B cell (primary cell): ENCODE measurements at regions not wholly inside any gene's neighbourhood (a gene's known extent, or its start where the extent isn't known, plus 50 kb on each side); places are given as distances from the start of the nearest gene placed in this dataset.

ENCODE experiments used
- ATAC-seq: fragments of 200-7000 bp; cut with Tn5 transposase; one replicate; pipeline ENCODE4 v1.10.0; 2021; ENCODE audit warnings: low read depth, mild to moderate bottlenecking, moderate number of reproducible peaks, moderate library complexity
- CTCF ChIA-PET: fragments of 350-600 bp; sonication (Branson Sonifier 250); formaldehyde crosslinking; loops from one replicate; lab custom pipeline; 2021; ENCODE audit warnings: antibody characterized with exemption, inconsistent platforms; lab: Charles Lee
- POLR2A ChIA-PET: fragments of 350-600 bp; sonication (Branson Sonifier 250); formaldehyde crosslinking; loops from one replicate; lab custom pipeline; 2021; ENCODE audit warnings: antibody characterized with exemption; lab: Charles Lee
- DNase-seq: peaks from one replicate; pipeline ENCODE4 v3.0.0; 2013
- H2AFZ ChIP-seq: 2 replicates; pipeline ENCODE4 v1.6.1; 2012; ENCODE audit warnings: mild to moderate bottlenecking, low read depth, low read length; ENCODE audit not compliant: insufficient read depth, poor library complexity, severe bottlenecking
- H3K27ac ChIP-seq, 2 donors: 1 replicate in 1 of 2; 2 replicates in 1 of 2; pipeline ENCODE4 v1.5.1; 2012 to 2013; ENCODE audit warnings: low read length in 2 of 2, mild to moderate bottlenecking in 2 of 2, moderate library complexity in 1 of 2
- H3K27me3 ChIP-seq, 4 experiments: fragments of 200-600 bp in 1 of 4; sonication (generic) in 1 of 4; replicated peaks in 1 of 4; 1 replicate in 2 of 4; 2 replicates in 2 of 4; pipeline versions ENCODE4 v1.6.1 to v1.7.0; 2013 to 2016; ENCODE audit warnings: low read length in 3 of 4, mild to moderate bottlenecking in 2 of 4, mixed read lengths in 1 of 4, moderate library complexity in 1 of 4; ENCODE audit not compliant: insufficient read depth in 4 of 4, control insufficient read depth in 3 of 4; ENCODE audit errors: control extremely low read depth in 1 of 4
- H3K36me3 ChIP-seq, 2 experiments: replicated peaks in 1 of 2; 1 replicate in 1 of 2; 2 replicates in 1 of 2; pipeline versions ENCODE4 v1.6.1 to v1.7.1; 2013; ENCODE audit warnings: low read length in 1 of 2; ENCODE audit not compliant: insufficient read depth in 2 of 2, control insufficient read depth in 1 of 2; ENCODE audit errors: control extremely low read depth in 1 of 2, extremely low read depth in 1 of 2
- H3K4me1 ChIP-seq, 2 donors: fragments of 200-600 bp in 1 of 2; sonication (generic) in 1 of 2; 1 replicate in 1 of 2; 2 replicates in 1 of 2; pipeline versions ENCODE4 v1.5.1 to v1.6.1; 2013 to 2017; ENCODE audit warnings: low read length in 2 of 2; ENCODE audit not compliant: control insufficient read depth in 2 of 2, insufficient read depth in 2 of 2
- H3K4me2 ChIP-seq: replicated peaks from 2 replicates; pipeline ENCODE3; 2012; ENCODE audit warnings: mild to moderate bottlenecking, low read depth, low read length; ENCODE audit not compliant: poor library complexity, severe bottlenecking
- H3K4me3 ChIP-seq, 5 experiments: fragments of 200-600 bp in 1 of 5; sonication (generic) in 1 of 5; 1 replicate in 3 of 5; 2 replicates in 2 of 5; pipeline versions ENCODE4 v1.5.1 to v1.7.0; 2011 to 2016; ENCODE audit warnings: low read length in 4 of 5, mild to moderate bottlenecking in 4 of 5, low read depth in 2 of 5, control low read depth in 1 of 5, moderate library complexity in 1 of 5; ENCODE audit not compliant: insufficient read depth in 1 of 5; ENCODE audit errors: control extremely low read depth in 1 of 5, extremely low read depth in 1 of 5
- H3K79me2 ChIP-seq: fragments of 200-600 bp; sonication (generic); one replicate; pipeline ENCODE4 v1.6.0; 2016; ENCODE audit warnings: low read length; ENCODE audit not compliant: control insufficient read depth, insufficient read depth
- H3K9ac ChIP-seq: fragments of 200-600 bp; sonication (generic); 2 replicates; pipeline ENCODE4 v1.6.1; 2017; ENCODE audit warnings: mild to moderate bottlenecking, low read length, moderate library complexity
- H3K9me3 ChIP-seq, 3 donors: one replicate each; pipeline versions ENCODE4 v1.6.1 to v1.7.1; 2013; ENCODE audit warnings: low read length in 2 of 3; ENCODE audit not compliant: control insufficient read depth in 2 of 3, insufficient read depth in 1 of 3; ENCODE audit errors: control extremely low read depth in 1 of 3
- H4K20me1 ChIP-seq: 2 replicates; pipeline ENCODE4 v1.6.0; 2012; ENCODE audit warnings: mild to moderate bottlenecking, low read length; ENCODE audit not compliant: insufficient read depth, control insufficient read depth, poor library complexity, severe bottlenecking
- H3K27ac Mint-ChIP-seq: one replicate; pipeline ENCODE4 v1.8.0; 2021; ENCODE audit warnings: mixed read lengths
- H3K27me3 Mint-ChIP-seq: one replicate; pipeline ENCODE4 v1.8.0; 2021; ENCODE audit warnings: mixed read lengths
- H3K4me1 Mint-ChIP-seq: one replicate; pipeline ENCODE4 v1.8.0; 2021; ENCODE audit warnings: mixed read lengths
- H3K4me3 Mint-ChIP-seq: one replicate; pipeline ENCODE4 v1.8.0; 2021; ENCODE audit warnings: mixed read lengths
- H3K9me3 Mint-ChIP-seq: one replicate; pipeline ENCODE4 v1.8.0; 2022; ENCODE audit warnings: mixed read lengths; ENCODE audit not compliant: insufficient read depth
- CTCF ChIP-seq: fragments of 200-600 bp; IDR thresholded peaks from one replicate; pipeline ENCODE4 v1.8.0; 2022; ENCODE audit warnings: antibody characterized with exemption, mild to moderate bottlenecking
- EZH2 ChIP-seq: IDR thresholded peaks from 2 replicates; pipeline ENCODE4 v1.6.1; 2012; ENCODE audit warnings: borderline replicate concordance, low read depth, mild to moderate bottlenecking, moderate library complexity, low read length; ENCODE audit not compliant: insufficient read depth, poor library complexity, severe bottlenecking
- WGBS: methylation state at CpG from one replicate; pipeline ENCODE4 v1.1.5; 2013; ENCODE audit warnings: missing lambda C conversion rate; ENCODE audit not compliant: insufficient coverage; 5-methylcytosine and 5-hydroxymethylcytosine counted together
- intact Hi-C: fragments of 100-400 bp; cut with micrococcal nuclease; formaldehyde crosslinking; loops from one replicate; pipeline ENCODE4 v1.10.0; 2022

GRCh38 chr6:121956782-121957181 lies 442.7 kb upstream of the HSF2 start:
- CTCF ChIA-PET: no interaction called here
- Histone ChIP-seq H3K27me3 (no peaks in the 10 kb centered on the region), H3K36me3 (no peaks in the 10 kb centered on the region), H3K4me3 (no peak overlapping the region), H2AFZ (no peak overlapping the region), H3K4me1 (no peaks in the 10 kb centered on the region), H3K27ac (no peak overlapping the region), H3K9me3 (peaks cover 0 to 4% (median 0%) of the 10 kb centered on the region in 3 donors), H4K20me1 (no peaks in the 10 kb centered on the region), H3K9ac (no peak overlapping the region), H3K79me2 (no peaks in the 10 kb centered on the region), H3K4me2 (no peak overlapping the region)
- no peak overlapping the region for H3K4me3 Mint-ChIP-seq
- no peak overlapping the region for H3K27ac Mint-ChIP-seq
- no peaks in the 10 kb centered on the region for H3K4me1 Mint-ChIP-seq
- intact Hi-C loops: no loop called here
- no peaks in the 10 kb centered on the region for H3K9me3 Mint-ChIP-seq
- POLR2A ChIA-PET: no interaction called here
- TF ChIP-seq EZH2: no peak
- WGBS: no CpG with 5 or more reads among the region's 2 CpGs
- no peaks in the 10 kb centered on the region for H3K27me3 Mint-ChIP-seq
- DNase-seq (no peak), ATAC-seq (no peak)

- Mint-ChIP-seq H3K4me1 (no peaks in the 10 kb centered on the region), H3K4me3 (no peak overlapping the region), H3K27me3 (no peaks in the 10 kb centered on the region), H3K27ac (no peak overlapping the region), H3K9me3 (no peaks in the 10 kb centered on the region)
- Histone ChIP-seq H3K4me1 (no peaks in the 10 kb centered on the region), H3K79me2 (no peaks in the 10 kb centered on the region), H3K9ac (no peak overlapping the region), H3K27me3 (no peaks in the 10 kb centered on the region), H3K4me3 (no peak overlapping the region), H3K4me2 (no peak overlapping the region), H3K27ac (no peak overlapping the region), H2AFZ (no peak overlapping the region), H4K20me1 (no peaks in the 10 kb centered on the region), H3K36me3 (no peaks in the 10 kb centered on the region), H3K9me3 (peaks cover 0 to 4% (median 0%) of the 10 kb centered on the region in 3 donors)
- 60% methylated on average over 1 of the region's 5 CpGs for WGBS
- no peak for ATAC-seq
- TF ChIP-seq EZH2: no peak
- TF ChIP-seq CTCF: no peak
- ChIA-PET CTCF (no interaction called here), POLR2A (no interaction called here)
- no peak for DNase-seq
- intact Hi-C loops: no loop called here
Measured at GRCh38 chr6:121959501-121959900, 440.0 kb upstream of the HSF2 start.
